OCI-LY3 (cell line): ENCODE measurements at regions not wholly inside any gene's neighbourhood (a gene's known extent, or its start where the extent isn't known, plus 50 kb on each side); places are given as distances from the start of the nearest gene placed in this dataset.
"Not testable (repeated sequence)": the region's sequence is repeated elsewhere in the genome, so short reads cannot be mapped to it uniquely, and the experiment has no call there.

Source experiments
- EZH2phosphoT487 ChIP-seq: fragments of 200-600 bp; shearing (Covaris generic); IDR thresholded peaks from 2 replicates; pipeline ENCODE4 v1.6.1; 2018; ENCODE audit warnings: antibody characterized with exemption, mixed run types, low read depth
- TF ChIP-seq, protein P1 (sequence below): fragments of 200-600, 300-600 bp; sonication (generic); IDR thresholded peaks from 2 replicates; pipeline ENCODE4 v1.5.1; 2014; ENCODE audit warnings: antibody characterized with exemption, low read length, low read depth

DNA sequence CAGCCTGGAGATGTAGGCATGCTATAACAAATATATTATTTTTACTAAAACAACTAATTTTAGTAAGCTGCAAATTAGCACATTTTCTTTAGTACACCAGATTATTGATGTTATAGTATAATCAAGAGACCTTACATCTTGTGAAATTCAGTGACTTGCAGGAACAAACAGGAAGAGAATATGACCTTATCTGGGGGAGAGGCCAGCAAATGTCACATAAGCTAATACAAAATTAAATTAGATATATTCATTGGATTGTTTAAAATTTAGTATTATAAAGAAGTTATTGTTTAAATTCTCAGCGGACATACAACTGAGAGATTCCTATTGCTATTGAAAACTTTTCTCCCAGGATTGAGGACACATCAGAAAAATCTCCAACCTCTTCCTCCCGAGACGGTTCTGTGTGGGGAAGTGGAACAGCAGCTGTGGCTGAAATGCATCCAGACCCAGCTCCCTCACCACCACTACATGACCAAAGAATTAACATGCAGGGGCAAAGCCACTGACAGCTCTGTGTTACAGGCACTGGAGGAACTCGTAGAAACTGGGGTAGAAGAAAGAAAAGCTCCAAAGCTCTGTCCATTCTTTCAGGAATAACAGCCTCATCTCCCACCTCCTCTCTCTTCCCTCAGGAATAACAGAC, 744.2 kb downstream of the TMEM121 start:
- TF ChIP-seq, protein P1, sequence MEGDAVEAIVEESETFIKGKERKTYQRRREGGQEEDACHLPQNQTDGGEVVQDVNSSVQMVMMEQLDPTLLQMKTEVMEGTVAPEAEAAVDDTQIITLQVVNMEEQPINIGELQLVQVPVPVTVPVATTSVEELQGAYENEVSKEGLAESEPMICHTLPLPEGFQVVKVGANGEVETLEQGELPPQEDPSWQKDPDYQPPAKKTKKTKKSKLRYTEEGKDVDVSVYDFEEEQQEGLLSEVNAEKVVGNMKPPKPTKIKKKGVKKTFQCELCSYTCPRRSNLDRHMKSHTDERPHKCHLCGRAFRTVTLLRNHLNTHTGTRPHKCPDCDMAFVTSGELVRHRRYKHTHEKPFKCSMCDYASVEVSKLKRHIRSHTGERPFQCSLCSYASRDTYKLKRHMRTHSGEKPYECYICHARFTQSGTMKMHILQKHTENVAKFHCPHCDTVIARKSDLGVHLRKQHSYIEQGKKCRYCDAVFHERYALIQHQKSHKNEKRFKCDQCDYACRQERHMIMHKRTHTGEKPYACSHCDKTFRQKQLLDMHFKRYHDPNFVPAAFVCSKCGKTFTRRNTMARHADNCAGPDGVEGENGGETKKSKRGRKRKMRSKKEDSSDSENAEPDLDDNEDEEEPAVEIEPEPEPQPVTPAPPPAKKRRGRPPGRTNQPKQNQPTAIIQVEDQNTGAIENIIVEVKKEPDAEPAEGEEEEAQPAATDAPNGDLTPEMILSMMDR: not testable (repeated sequence)
- TF ChIP-seq EZH2phosphoT487: not testable (repeated sequence)
